H9 (cell line): ENCODE measurements at regions not wholly inside any gene's neighbourhood (a gene's known extent, or its start where the extent isn't known, plus 50 kb on each side); places are given as distances from the start of the nearest gene placed in this dataset.

Experiments used
- DNase-seq: peaks from one replicate; pipeline ENCODE4 v3.0.0-alpha.2; 2017
- H2AFZ ChIP-seq: one replicate; pipeline ENCODE4 v1.6.1; 2013; ENCODE audit warnings: mild to moderate bottlenecking, low read length, control low read depth, moderate library complexity
- H2AK5ac ChIP-seq: 2 replicates; pipeline ENCODE4 v1.6.1; 2013; ENCODE audit warnings: low read length, control low read depth, mixed read lengths; ENCODE audit not compliant: insufficient read length
- H2BK120ac ChIP-seq: one replicate; pipeline ENCODE4 v1.6.1; 2013; ENCODE audit warnings: low read depth, mild to moderate bottlenecking, low read length, control low read depth, inconsistent platforms; ENCODE audit not compliant: poor library complexity, severe bottlenecking
- H2BK12ac ChIP-seq: 2 replicates; pipeline ENCODE4 v1.6.1; 2013; ENCODE audit warnings: low read length, control low read depth, mixed read lengths, low read depth; ENCODE audit not compliant: insufficient read length
- H2BK15ac ChIP-seq: 2 replicates; pipeline ENCODE4 v1.6.1; 2013; ENCODE audit warnings: low read depth, low read length, control low read depth
- H2BK20ac ChIP-seq: one replicate; pipeline ENCODE4 v1.6.1; 2013; ENCODE audit warnings: low read depth, mild to moderate bottlenecking, low read length, control low read depth, inconsistent platforms; ENCODE audit not compliant: poor library complexity, severe bottlenecking
- H2BK5ac ChIP-seq: 2 replicates; pipeline ENCODE4 v1.6.1; 2013; ENCODE audit warnings: low read length, control low read depth, mixed read lengths; ENCODE audit not compliant: insufficient read length
- H3K14ac ChIP-seq: 2 replicates; pipeline ENCODE4 v1.6.1; 2013; ENCODE audit warnings: low read length, control low read depth; ENCODE audit not compliant: insufficient read depth
- H3K18ac ChIP-seq: 2 replicates; pipeline ENCODE4 v1.6.1; 2013; ENCODE audit warnings: low read depth, mild to moderate bottlenecking, mixed read lengths, low read length, control low read depth; ENCODE audit not compliant: insufficient read length
- H3K23ac ChIP-seq: 2 replicates; pipeline ENCODE4 v1.6.1; 2013; ENCODE audit warnings: low read length, control low read depth, mixed read lengths, low read depth; ENCODE audit not compliant: insufficient read length
- H3K23me2 ChIP-seq: 2 replicates; pipeline ENCODE4 v1.6.1; 2013; ENCODE audit warnings: low read depth, mild to moderate bottlenecking, mixed read lengths, low read length, control low read depth; ENCODE audit not compliant: insufficient read length, poor library complexity, severe bottlenecking
- H3K27ac ChIP-seq: 2 replicates; pipeline ENCODE4 v1.5.1; 2013; ENCODE audit warnings: low read length, control low read depth, mixed read lengths, low read depth; ENCODE audit not compliant: insufficient read length
- H3K27me3 ChIP-seq: 2 replicates; pipeline ENCODE4 v1.6.1; 2013; ENCODE audit warnings: low read length, control low read depth, inconsistent platforms; ENCODE audit not compliant: insufficient read depth
- H3K4ac ChIP-seq: 2 replicates; pipeline ENCODE4 v1.6.1; 2013; ENCODE audit warnings: low read depth, mild to moderate bottlenecking, control low read depth, inconsistent platforms, low read length, moderate library complexity
- H3K4me1 ChIP-seq: 2 replicates; pipeline ENCODE4 v1.6.1; 2013; ENCODE audit warnings: low read length, control low read depth, inconsistent platforms; ENCODE audit not compliant: insufficient read depth
- H3K4me2 ChIP-seq: 2 replicates; pipeline ENCODE4 v1.6.1; 2013; ENCODE audit warnings: low read length, control low read depth, mixed read lengths; ENCODE audit not compliant: insufficient read length, insufficient read depth
- H3K56ac ChIP-seq: 2 replicates; pipeline ENCODE4 v1.6.1; 2013; ENCODE audit warnings: low read depth, mild to moderate bottlenecking, mixed read lengths, low read length, control low read depth; ENCODE audit not compliant: insufficient read length
- H3K79me1 ChIP-seq: 2 replicates; pipeline ENCODE4 v1.6.1; 2013; ENCODE audit warnings: low read depth, mild to moderate bottlenecking, moderate library complexity, low read length, control low read depth, inconsistent platforms; ENCODE audit not compliant: insufficient read depth, poor library complexity, severe bottlenecking
- H3K79me2 ChIP-seq: 2 replicates; pipeline ENCODE4 v1.6.1; 2013; ENCODE audit warnings: low read length, control low read depth, inconsistent platforms; ENCODE audit not compliant: insufficient read depth
- H3K9ac ChIP-seq: 2 replicates; pipeline ENCODE4 v1.6.1; 2013; ENCODE audit warnings: low read length, control low read depth, mixed read lengths; ENCODE audit not compliant: insufficient read length; ENCODE audit errors: extremely low read depth
- H3K9me3 ChIP-seq: one replicate; pipeline ENCODE4 v1.6.1; 2013; ENCODE audit warnings: low read depth, low read length, inconsistent platforms; ENCODE audit not compliant: control insufficient read depth
- H3T11ph ChIP-seq: one replicate; pipeline ENCODE4 v1.6.1; 2013; ENCODE audit warnings: mild to moderate bottlenecking, low read length, control low read depth, inconsistent platforms
- H4K20me1 ChIP-seq: one replicate; pipeline ENCODE4 v1.6.1; 2013; ENCODE audit not compliant: control insufficient read depth, insufficient read length, insufficient read depth
- H4K5ac ChIP-seq: 2 replicates; pipeline ENCODE4 v1.6.1; 2013; ENCODE audit warnings: low read depth, mild to moderate bottlenecking, mixed read lengths, low read length, control low read depth; ENCODE audit not compliant: insufficient read length
- H4K8ac ChIP-seq: replicated peaks from 2 replicates; pipeline ENCODE4 v1.6.1; 2013; ENCODE audit warnings: low read length, control low read depth, mixed read lengths, low read depth; ENCODE audit not compliant: insufficient read length
- H4K91ac ChIP-seq: 2 replicates; pipeline ENCODE4 v1.6.1; 2013; ENCODE audit warnings: low read depth, mild to moderate bottlenecking, moderate library complexity, mixed read lengths, low read length, control low read depth; ENCODE audit not compliant: insufficient read length
- H3K27ac Mint-ChIP-seq, 3 experiments: 2 replicates in 2 of 3; 3 replicates in 1 of 3; pipeline ENCODE4 v1.8.0; 2020 to 2021; ENCODE audit warnings: mixed read lengths in 3 of 3, mild to moderate bottlenecking in 1 of 3, moderate library complexity in 1 of 3
- H3K27me3 Mint-ChIP-seq: 2 replicates; pipeline ENCODE4 v1.8.0; 2021; ENCODE audit warnings: low read depth, mild to moderate bottlenecking, moderate library complexity, mixed read lengths
- H3K36me3 Mint-ChIP-seq, 3 experiments: 2 replicates in 2 of 3; 3 replicates in 1 of 3; pipeline ENCODE4 v1.8.0; 2020 to 2021; ENCODE audit warnings: low read depth in 3 of 3, mixed read lengths in 3 of 3; ENCODE audit not compliant: insufficient read depth in 1 of 3
- H3K4me1 Mint-ChIP-seq, 2 experiments: 2 replicates each; pipeline ENCODE4 v1.8.0; 2020; ENCODE audit warnings: mixed read lengths in 2 of 2
- H3K4me3 Mint-ChIP-seq, 2 experiments: 2 replicates in 1 of 2; 3 replicates in 1 of 2; pipeline ENCODE4 v1.8.0; 2020 to 2021; ENCODE audit warnings: mild to moderate bottlenecking in 2 of 2, mixed read lengths in 2 of 2, moderate library complexity in 1 of 2
- H3K9me3 Mint-ChIP-seq, 2 experiments: 2 replicates in 1 of 2; 3 replicates in 1 of 2; pipeline ENCODE4 v1.8.0; 2020; ENCODE audit warnings: mild to moderate bottlenecking in 2 of 2, mixed read lengths in 2 of 2, moderate library complexity in 1 of 2
- WGBS: extraction: QIAGEN DNeasy Blood & Tissue Kit; methylation state at CpG from one replicate; pipeline ENCODE4 v1.1.7; 2013; ENCODE audit warnings: missing lambda C conversion rate, low lambda C conversion rate, mixed read lengths; ENCODE audit not compliant: insufficient read length; ENCODE audit errors: extremely low coverage; 5-methylcytosine and 5-hydroxymethylcytosine counted together
- TF ChIP-seq, protein P1 (sequence below): fragments of 200-600 bp; sonication (generic); conservative IDR thresholded peaks from 3 replicates; pipeline ENCODE4 v1.8.0; 2021; ENCODE audit warnings: antibody characterized with exemption, mild to moderate bottlenecking

DNA sequence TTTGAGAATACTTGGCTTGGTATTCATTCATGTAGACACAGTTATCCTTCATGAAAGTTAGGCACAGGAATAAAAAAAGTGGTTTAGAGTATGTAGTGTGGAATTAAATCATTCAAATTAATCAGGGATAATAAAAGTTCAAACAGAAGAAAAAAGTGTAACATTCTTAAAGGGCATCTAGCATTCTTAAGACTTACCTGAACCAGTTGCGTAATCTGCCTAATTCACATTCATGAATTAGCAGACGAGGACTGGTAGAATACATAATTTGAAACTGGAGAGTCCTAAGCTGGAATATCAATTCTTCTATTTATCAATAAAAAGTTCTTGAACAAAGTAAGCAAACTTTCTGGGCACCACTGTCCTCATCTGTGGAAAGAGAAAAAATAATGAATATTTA, 157.0 kb upstream of the DEPDC1 start:
- Mint-ChIP-seq H3K27me3 (no peaks in the 10 kb centered on the region), H3K36me3 (no peaks in the 10 kb centered on the region; a peak in 1 of 7 replicates), H3K9me3 (no peaks in the 10 kb centered on the region), H3K27ac (no peak overlapping the region), H3K4me1 (peaks cover 8 to 9% of the 10 kb centered on the region in 2 experiments), H3K4me3 (no peak overlapping the region)
- Histone ChIP-seq H3K9me3 (no peaks in the 10 kb centered on the region), H2BK20ac (no peak overlapping the region), H3K4me1 (no peaks in the 10 kb centered on the region; the same call in 1 of the 2 replicates), H4K91ac (no peak overlapping the region), H3K79me2 (no peaks in the 10 kb centered on the region), H4K8ac (no peak overlapping the region), H2AK5ac (no peak overlapping the region), H3K27me3 (no peaks in the 10 kb centered on the region), H3K14ac (no peak overlapping the region), H2BK15ac (no peak overlapping the region), H3K56ac (no peak overlapping the region), H3K27ac (no peak overlapping the region), H3K79me1 (no peaks in the 10 kb centered on the region), H2AFZ (no peak overlapping the region), H4K5ac (no peak overlapping the region), H2BK5ac (no peak overlapping the region), H4K20me1 (no peaks in the 10 kb centered on the region), H2BK120ac (no peak overlapping the region), H3T11ph (no peak overlapping the region), H2BK12ac (no peak overlapping the region), H3K4me2 (no peak overlapping the region), H3K9ac (no peak overlapping the region), H3K23me2 (no peaks in the 10 kb centered on the region), H3K23ac (no peak overlapping the region), H3K4ac (no peak overlapping the region), H3K18ac (no peak overlapping the region)
- no CpG with 5 or more reads among the region's 2 CpGs for WGBS
- no peak for DNase-seq
- TF ChIP-seq, protein P1, sequence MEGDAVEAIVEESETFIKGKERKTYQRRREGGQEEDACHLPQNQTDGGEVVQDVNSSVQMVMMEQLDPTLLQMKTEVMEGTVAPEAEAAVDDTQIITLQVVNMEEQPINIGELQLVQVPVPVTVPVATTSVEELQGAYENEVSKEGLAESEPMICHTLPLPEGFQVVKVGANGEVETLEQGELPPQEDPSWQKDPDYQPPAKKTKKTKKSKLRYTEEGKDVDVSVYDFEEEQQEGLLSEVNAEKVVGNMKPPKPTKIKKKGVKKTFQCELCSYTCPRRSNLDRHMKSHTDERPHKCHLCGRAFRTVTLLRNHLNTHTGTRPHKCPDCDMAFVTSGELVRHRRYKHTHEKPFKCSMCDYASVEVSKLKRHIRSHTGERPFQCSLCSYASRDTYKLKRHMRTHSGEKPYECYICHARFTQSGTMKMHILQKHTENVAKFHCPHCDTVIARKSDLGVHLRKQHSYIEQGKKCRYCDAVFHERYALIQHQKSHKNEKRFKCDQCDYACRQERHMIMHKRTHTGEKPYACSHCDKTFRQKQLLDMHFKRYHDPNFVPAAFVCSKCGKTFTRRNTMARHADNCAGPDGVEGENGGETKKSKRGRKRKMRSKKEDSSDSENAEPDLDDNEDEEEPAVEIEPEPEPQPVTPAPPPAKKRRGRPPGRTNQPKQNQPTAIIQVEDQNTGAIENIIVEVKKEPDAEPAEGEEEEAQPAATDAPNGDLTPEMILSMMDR = no peak
